GM23338 (cell line): ENCODE measurements at regions not wholly inside any gene's neighbourhood (a gene's known extent, or its start where the extent isn't known, plus 50 kb on each side); places are given as distances from the start of the nearest gene placed in this dataset.

Experiments
- ATAC-seq: fragments of 200-7000 bp; cut with Tn5 transposase; 3 replicates; pipeline ENCODE4 v1.9.1; 2020
- DNase-seq: peaks from one replicate; pipeline ENCODE4 v3.0.0-alpha.2; 2015; ENCODE audit warnings: low spot score
- H2AFZ ChIP-seq: fragments of 200-600 bp; sonication (generic); 2 replicates; pipeline ENCODE4 v1.8.0; 2016; ENCODE audit warnings: antibody characterized with exemption, mild to moderate bottlenecking, moderate library complexity
- H3F3A ChIP-seq: fragments of 200-600 bp; sonication (generic); replicated peaks from 2 replicates; pipeline ENCODE4 v1.8.0; 2017; ENCODE audit warnings: antibody characterized with exemption, mixed run types, low read depth
- H3K27ac ChIP-seq: fragments of 200-600 bp; sonication (generic); 2 replicates; pipeline ENCODE4 v1.6.1; 2016; ENCODE audit warnings: low read depth
- H3K27me3 ChIP-seq: fragments of 200-600 bp; sonication (generic); 2 replicates; pipeline ENCODE4 v1.8.0; 2016; ENCODE audit warnings: mild to moderate bottlenecking, mixed run types, moderate library complexity; ENCODE audit not compliant: insufficient read depth
- H3K36me3 ChIP-seq: fragments of 200-600 bp; sonication (generic); 2 replicates; pipeline ENCODE4 v1.8.0; 2016; ENCODE audit warnings: mild to moderate bottlenecking; ENCODE audit not compliant: insufficient read depth
- H3K4me1 ChIP-seq: fragments of 200-600 bp; sonication (generic); 2 replicates; pipeline ENCODE4 v1.8.0; 2016; ENCODE audit warnings: mild to moderate bottlenecking, moderate library complexity; ENCODE audit not compliant: insufficient read depth
- H3K4me2 ChIP-seq: fragments of 200-600 bp; sonication (generic); 2 replicates; pipeline ENCODE4 v1.7.1; 2017; ENCODE audit warnings: mixed run types
- H3K4me3 ChIP-seq: fragments of 200-600 bp; sonication (generic); 2 replicates; pipeline ENCODE4 v1.6.1; 2016; ENCODE audit warnings: mixed run types
- H3K79me2 ChIP-seq: fragments of 200-600 bp; sonication (generic); replicated peaks from 2 replicates; pipeline ENCODE4 v1.8.0; 2017; ENCODE audit warnings: mild to moderate bottlenecking; ENCODE audit not compliant: insufficient read depth
- H3K9me2 ChIP-seq: fragments of 200-600 bp; sonication (generic); 2 replicates; pipeline ENCODE4 v1.8.0; 2017; ENCODE audit not compliant: insufficient read depth
- H4K20me1 ChIP-seq: fragments of 200-600 bp; sonication (generic); replicated peaks from 2 replicates; pipeline ENCODE4 v1.8.0; 2017; ENCODE audit warnings: mild to moderate bottlenecking; ENCODE audit not compliant: insufficient read depth
- H3K27ac Mint-ChIP-seq: 2 replicates; pipeline ENCODE4 v1.8.0; 2020; ENCODE audit warnings: inconsistent platforms, mild to moderate bottlenecking, moderate library complexity, mixed read lengths
- H3K27me3 Mint-ChIP-seq: 3 replicates; pipeline ENCODE4 v1.8.0; 2022; ENCODE audit warnings: low read depth, mild to moderate bottlenecking, moderate library complexity, mixed read lengths, inconsistent platforms; ENCODE audit not compliant: insufficient read depth, poor library complexity
- H3K36me3 Mint-ChIP-seq: 3 replicates; pipeline ENCODE4 v1.8.0; 2021; ENCODE audit warnings: low read depth, mild to moderate bottlenecking, inconsistent platforms, moderate library complexity, mixed read lengths
- H3K4me1 Mint-ChIP-seq: 3 replicates; pipeline ENCODE4 v1.8.0; 2020; ENCODE audit warnings: mild to moderate bottlenecking, inconsistent platforms, mixed read lengths
- H3K4me3 Mint-ChIP-seq: 3 replicates; pipeline ENCODE4 v1.8.0; 2021; ENCODE audit warnings: moderate library complexity, mild to moderate bottlenecking, inconsistent platforms, mixed read lengths
- H3K9me3 Mint-ChIP-seq: 3 replicates; pipeline ENCODE4 v1.8.0; 2020; ENCODE audit warnings: moderate library complexity, mild to moderate bottlenecking, inconsistent platforms, mixed read lengths
- CREB1 ChIP-seq: fragments of 250-450 bp; sonication (Bioruptor Pico); IDR thresholded peaks from 2 replicates; pipeline ENCODE4 v1.5.0; 2020; ENCODE audit warnings: low read depth, mild to moderate bottlenecking, moderate library complexity
- EZH2 ChIP-seq: fragments of 200-600 bp; sonication (generic); IDR thresholded peaks from one replicate; pipeline ENCODE4 v1.8.0; 2017; ENCODE audit warnings: antibody characterized with exemption, mild to moderate bottlenecking, low read depth; ENCODE audit not compliant: unreplicated experiment
- EZH2phosphoT487 ChIP-seq: fragments of 200-600 bp; sonication (generic); IDR thresholded peaks from one replicate; pipeline ENCODE4 v1.8.1; 2018; ENCODE audit warnings: antibody characterized with exemption; ENCODE audit not compliant: unreplicated experiment
- JUNB ChIP-seq: IDR thresholded peaks from one replicate; pipeline ENCODE4 v1.6.1; 2016; ENCODE audit warnings: antibody characterized with exemption; ENCODE audit not compliant: unreplicated experiment
- NANOG ChIP-seq: IDR thresholded peaks from 2 replicates; pipeline ENCODE4 v1.6.1; 2016; ENCODE audit warnings: antibody characterized with exemption, borderline replicate concordance
- POLR2AphosphoS5 ChIP-seq: IDR thresholded peaks from 2 replicates; pipeline ENCODE4 v1.6.1; 2016; ENCODE audit warnings: antibody characterized with exemption, low read depth
- STAT1 ChIP-seq: IDR thresholded peaks from one replicate; pipeline ENCODE4 v1.6.1; 2016; ENCODE audit warnings: antibody characterized with exemption; ENCODE audit not compliant: unreplicated experiment
- ZNF114 ChIP-seq: fragments of 250-450 bp; sonication (Bioruptor Pico); IDR thresholded peaks from 2 replicates; pipeline ENCODE4 v1.5.0; 2020; ENCODE audit warnings: mild to moderate bottlenecking, moderate library complexity
- ZNF331 ChIP-seq: fragments of 250-450 bp; sonication (Bioruptor Pico); IDR thresholded peaks from 2 replicates; pipeline ENCODE4 v1.5.0; 2020; ENCODE audit warnings: low read depth, mild to moderate bottlenecking, moderate library complexity
- TF ChIP-seq, protein P1 (sequence below): IDR thresholded peaks from 2 replicates; pipeline ENCODE4 v1.6.1; 2016; ENCODE audit warnings: antibody characterized with exemption
- TF ChIP-seq, protein P2 (sequence below): fragments of 250-450 bp; sonication (Bioruptor Pico); IDR thresholded peaks from 2 replicates; pipeline ENCODE4 v1.5.0; 2020; ENCODE audit warnings: mild to moderate bottlenecking, moderate library complexity
- TF ChIP-seq, protein P3 (sequence below): IDR thresholded peaks from one replicate; pipeline ENCODE4 v1.6.1; 2018; ENCODE audit warnings: antibody characterized with exemption; ENCODE audit not compliant: unreplicated experiment
- TF ChIP-seq, protein P4 (sequence below), 2 experiments: fragments of 200-600 bp in 1 of 2; sonication (generic) in 1 of 2; conservative IDR thresholded peaks; 2 replicates each; pipeline versions ENCODE4 v1.5.1 to v1.6.1; 2016 to 2017; ENCODE audit warnings: antibody characterized with exemption in 2 of 2, low read depth in 2 of 2, mild to moderate bottlenecking in 2 of 2, moderate library complexity in 1 of 2

DNA sequence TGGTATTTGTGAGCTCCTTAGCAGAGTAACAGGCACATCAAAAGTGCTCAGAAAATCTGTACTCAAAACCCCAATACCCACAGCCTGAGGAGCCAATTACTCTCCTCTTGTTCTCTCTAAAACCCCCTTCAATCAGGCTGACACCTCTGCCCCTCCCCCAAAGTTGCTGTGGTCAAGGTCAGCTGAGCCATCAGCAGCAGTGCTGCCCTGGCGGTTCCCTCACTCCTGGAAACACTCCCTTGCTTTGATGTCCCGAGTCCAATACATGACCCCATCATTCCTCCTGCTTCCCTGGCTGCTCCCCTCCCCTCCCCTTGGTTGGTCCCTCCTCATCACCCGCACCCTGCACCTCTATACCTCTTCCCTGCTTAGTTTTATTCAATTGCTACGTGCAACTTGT lies 57.2 kb upstream of the C14orf132 start:
- no peaks in the 10 kb centered on the region for H3K27me3 ChIP-seq
- H3K27me3 Mint-ChIP-seq = peaks cover 6% of the 10 kb centered on the region
- TF ChIP-seq CREB1 (CRISPR knock-in tag) (no peak), ZNF331 (CRISPR knock-in tag) (no peak), ZNF114 (no peak), NANOG (no peak), STAT1 (no peak), POLR2AphosphoS5 (no peak), EZH2phosphoT487 (no peak), EZH2 (no peak), JUNB (no peak)
- TF ChIP-seq, protein P1, sequence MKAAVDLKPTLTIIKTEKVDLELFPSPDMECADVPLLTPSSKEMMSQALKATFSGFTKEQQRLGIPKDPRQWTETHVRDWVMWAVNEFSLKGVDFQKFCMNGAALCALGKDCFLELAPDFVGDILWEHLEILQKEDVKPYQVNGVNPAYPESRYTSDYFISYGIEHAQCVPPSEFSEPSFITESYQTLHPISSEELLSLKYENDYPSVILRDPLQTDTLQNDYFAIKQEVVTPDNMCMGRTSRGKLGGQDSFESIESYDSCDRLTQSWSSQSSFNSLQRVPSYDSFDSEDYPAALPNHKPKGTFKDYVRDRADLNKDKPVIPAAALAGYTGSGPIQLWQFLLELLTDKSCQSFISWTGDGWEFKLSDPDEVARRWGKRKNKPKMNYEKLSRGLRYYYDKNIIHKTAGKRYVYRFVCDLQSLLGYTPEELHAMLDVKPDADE = no peak
- TF ChIP-seq, protein P2, sequence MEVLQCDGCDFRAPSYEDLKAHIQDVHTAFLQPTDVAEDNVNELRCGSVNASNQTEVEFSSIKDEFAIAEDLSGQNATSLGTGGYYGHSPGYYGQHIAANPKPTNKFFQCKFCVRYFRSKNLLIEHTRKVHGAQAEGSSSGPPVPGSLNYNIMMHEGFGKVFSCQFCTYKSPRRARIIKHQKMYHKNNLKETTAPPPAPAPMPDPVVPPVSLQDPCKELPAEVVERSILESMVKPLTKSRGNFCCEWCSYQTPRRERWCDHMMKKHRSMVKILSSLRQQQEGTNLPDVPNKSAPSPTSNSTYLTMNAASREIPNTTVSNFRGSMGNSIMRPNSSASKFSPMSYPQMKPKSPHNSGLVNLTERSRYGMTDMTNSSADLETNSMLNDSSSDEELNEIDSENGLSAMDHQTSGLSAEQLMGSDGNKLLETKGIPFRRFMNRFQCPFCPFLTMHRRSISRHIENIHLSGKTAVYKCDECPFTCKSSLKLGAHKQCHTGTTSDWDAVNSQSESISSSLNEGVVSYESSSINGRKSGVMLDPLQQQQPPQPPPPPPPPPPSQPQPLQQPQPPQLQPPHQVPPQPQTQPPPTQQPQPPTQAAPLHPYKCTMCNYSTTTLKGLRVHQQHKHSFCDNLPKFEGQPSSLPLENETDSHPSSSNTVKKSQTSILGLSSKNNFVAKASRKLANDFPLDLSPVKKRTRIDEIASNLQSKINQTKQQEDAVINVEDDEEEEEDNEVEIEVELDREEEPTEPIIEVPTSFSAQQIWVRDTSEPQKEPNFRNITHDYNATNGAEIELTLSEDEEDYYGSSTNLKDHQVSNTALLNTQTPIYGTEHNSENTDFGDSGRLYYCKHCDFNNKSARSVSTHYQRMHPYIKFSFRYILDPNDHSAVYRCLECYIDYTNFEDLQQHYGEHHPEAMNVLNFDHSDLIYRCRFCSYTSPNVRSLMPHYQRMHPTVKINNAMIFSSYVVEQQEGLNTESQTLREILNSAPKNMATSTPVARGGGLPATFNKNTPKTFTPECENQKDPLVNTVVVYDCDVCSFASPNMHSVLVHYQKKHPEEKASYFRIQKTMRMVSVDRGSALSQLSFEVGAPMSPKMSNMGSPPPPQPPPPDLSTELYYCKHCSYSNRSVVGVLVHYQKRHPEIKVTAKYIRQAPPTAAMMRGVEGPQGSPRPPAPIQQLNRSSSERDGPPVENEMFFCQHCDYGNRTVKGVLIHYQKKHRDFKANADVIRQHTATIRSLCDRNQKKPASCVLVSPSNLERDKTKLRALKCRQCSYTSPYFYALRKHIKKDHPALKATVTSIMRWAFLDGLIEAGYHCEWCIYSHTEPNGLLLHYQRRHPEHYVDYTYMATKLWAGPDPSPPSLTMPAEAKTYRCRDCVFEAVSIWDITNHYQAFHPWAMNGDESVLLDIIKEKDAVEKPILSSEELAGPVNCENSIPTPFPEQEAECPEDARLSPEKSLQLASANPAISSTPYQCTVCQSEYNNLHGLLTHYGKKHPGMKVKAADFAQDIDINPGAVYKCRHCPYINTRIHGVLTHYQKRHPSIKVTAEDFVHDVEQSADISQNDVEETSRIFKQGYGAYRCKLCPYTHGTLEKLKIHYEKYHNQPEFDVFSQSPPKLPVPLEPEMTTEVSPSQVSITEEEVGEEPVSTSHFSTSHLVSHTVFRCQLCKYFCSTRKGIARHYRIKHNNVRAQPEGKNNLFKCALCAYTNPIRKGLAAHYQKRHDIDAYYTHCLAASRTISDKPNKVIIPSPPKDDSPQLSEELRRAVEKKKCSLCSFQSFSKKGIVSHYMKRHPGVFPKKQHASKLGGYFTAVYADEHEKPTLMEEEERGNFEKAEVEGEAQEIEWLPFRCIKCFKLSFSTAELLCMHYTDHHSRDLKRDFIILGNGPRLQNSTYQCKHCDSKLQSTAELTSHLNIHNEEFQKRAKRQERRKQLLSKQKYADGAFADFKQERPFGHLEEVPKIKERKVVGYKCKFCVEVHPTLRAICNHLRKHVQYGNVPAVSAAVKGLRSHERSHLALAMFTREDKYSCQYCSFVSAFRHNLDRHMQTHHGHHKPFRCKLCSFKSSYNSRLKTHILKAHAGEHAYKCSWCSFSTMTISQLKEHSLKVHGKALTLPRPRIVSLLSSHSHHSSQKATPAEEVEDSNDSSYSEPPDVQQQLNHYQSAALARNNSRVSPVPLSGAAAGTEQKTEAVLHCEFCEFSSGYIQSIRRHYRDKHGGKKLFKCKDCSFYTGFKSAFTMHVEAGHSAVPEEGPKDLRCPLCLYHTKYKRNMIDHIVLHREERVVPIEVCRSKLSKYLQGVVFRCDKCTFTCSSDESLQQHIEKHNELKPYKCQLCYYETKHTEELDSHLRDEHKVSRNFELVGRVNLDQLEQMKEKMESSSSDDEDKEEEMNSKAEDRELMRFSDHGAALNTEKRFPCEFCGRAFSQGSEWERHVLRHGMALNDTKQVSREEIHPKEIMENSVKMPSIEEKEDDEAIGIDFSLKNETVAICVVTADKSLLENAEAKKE (CRISPR knock-in tag) = no peak
- TF ChIP-seq, protein P3, sequence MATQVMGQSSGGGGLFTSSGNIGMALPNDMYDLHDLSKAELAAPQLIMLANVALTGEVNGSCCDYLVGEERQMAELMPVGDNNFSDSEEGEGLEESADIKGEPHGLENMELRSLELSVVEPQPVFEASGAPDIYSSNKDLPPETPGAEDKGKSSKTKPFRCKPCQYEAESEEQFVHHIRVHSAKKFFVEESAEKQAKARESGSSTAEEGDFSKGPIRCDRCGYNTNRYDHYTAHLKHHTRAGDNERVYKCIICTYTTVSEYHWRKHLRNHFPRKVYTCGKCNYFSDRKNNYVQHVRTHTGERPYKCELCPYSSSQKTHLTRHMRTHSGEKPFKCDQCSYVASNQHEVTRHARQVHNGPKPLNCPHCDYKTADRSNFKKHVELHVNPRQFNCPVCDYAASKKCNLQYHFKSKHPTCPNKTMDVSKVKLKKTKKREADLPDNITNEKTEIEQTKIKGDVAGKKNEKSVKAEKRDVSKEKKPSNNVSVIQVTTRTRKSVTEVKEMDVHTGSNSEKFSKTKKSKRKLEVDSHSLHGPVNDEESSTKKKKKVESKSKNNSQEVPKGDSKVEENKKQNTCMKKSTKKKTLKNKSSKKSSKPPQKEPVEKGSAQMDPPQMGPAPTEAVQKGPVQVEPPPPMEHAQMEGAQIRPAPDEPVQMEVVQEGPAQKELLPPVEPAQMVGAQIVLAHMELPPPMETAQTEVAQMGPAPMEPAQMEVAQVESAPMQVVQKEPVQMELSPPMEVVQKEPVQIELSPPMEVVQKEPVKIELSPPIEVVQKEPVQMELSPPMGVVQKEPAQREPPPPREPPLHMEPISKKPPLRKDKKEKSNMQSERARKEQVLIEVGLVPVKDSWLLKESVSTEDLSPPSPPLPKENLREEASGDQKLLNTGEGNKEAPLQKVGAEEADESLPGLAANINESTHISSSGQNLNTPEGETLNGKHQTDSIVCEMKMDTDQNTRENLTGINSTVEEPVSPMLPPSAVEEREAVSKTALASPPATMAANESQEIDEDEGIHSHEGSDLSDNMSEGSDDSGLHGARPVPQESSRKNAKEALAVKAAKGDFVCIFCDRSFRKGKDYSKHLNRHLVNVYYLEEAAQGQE = no peak
- TF ChIP-seq, protein P4, sequence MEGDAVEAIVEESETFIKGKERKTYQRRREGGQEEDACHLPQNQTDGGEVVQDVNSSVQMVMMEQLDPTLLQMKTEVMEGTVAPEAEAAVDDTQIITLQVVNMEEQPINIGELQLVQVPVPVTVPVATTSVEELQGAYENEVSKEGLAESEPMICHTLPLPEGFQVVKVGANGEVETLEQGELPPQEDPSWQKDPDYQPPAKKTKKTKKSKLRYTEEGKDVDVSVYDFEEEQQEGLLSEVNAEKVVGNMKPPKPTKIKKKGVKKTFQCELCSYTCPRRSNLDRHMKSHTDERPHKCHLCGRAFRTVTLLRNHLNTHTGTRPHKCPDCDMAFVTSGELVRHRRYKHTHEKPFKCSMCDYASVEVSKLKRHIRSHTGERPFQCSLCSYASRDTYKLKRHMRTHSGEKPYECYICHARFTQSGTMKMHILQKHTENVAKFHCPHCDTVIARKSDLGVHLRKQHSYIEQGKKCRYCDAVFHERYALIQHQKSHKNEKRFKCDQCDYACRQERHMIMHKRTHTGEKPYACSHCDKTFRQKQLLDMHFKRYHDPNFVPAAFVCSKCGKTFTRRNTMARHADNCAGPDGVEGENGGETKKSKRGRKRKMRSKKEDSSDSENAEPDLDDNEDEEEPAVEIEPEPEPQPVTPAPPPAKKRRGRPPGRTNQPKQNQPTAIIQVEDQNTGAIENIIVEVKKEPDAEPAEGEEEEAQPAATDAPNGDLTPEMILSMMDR (conservative IDR thresholded peaks at IDR 0.05; ENCODE audit: low read depth in 2 of 2) = no peak
- H3K36me3 Mint-ChIP-seq = peaks cover 10% of the 10 kb centered on the region; the same call in 2 of the 3 replicates
- H3K27ac Mint-ChIP-seq = no peak overlapping the region
- DNase-seq (peak; percentile 62), ATAC-seq (no peak)
- peaks cover 1% of the 10 kb centered on the region; the same call in 1 of the 2 replicates for H3K36me3 ChIP-seq
- no peaks in the 10 kb centered on the region for H3K79me2 ChIP-seq
- no peak overlapping the region for H3K4me3 ChIP-seq
- no peak overlapping the region for H3K4me2 ChIP-seq
- 0 out of 2 replicates have a peak overlapping the region, but pooled peaks have one; percentile 97 for H3K27ac ChIP-seq
- no peak overlapping the region for H2AFZ ChIP-seq
- peaks cover 14% of the 10 kb centered on the region for H3K4me1 Mint-ChIP-seq
- H3F3A ChIP-seq = no peaks in the 10 kb centered on the region
- peaks cover 5% of the 10 kb centered on the region; the same call in 2 of the 3 replicates for H3K9me3 Mint-ChIP-seq
- H4K20me1 ChIP-seq = no peaks in the 10 kb centered on the region
- H3K4me1 ChIP-seq = peaks cover 40% of the 10 kb centered on the region
- peaks cover 13% of the 10 kb centered on the region; the same call in 1 of the 2 replicates for H3K9me2 ChIP-seq
- no peak overlapping the region for H3K4me3 Mint-ChIP-seq
